HCT116 (cell line): ENCODE measurements at regions not wholly inside any gene's neighbourhood (a gene's known extent, or its start where the extent isn't known, plus 50 kb on each side); places are given as distances from the start of the nearest gene placed in this dataset.

Experiments
- ATAC-seq: fragments of 200-7000 bp; cut with Tn5 transposase; 2 replicates; pipeline ENCODE4 v1.9.1; 2020; ENCODE audit warnings: mild to moderate bottlenecking, moderate library complexity
- BruUV-seq: library from RNA; stranded (reverse); fragments of 400-500 nt; replicated peaks from 2 replicates; lab custom pipeline; 2021; lab: Mats Ljungman, UMichigan
- CTCF ChIA-PET: fragments of 300-600 bp; sonication (Branson Sonifier 250); formaldehyde crosslinking; loops from one replicate; lab custom pipeline; 2021; ENCODE audit warnings: antibody characterized with exemption; lab: Charles Lee
- POLR2A ChIA-PET: fragments of 300-600, 350-600 bp; sonication (Branson Sonifier 250); formaldehyde crosslinking; loops from one replicate; lab custom pipeline; 2021; ENCODE audit warnings: antibody characterized with exemption; lab: Charles Lee
- RAD21 ChIA-PET, 2 experiments: fragments of 300-600 bp; sonication (Branson Sonifier 250); formaldehyde crosslinking; loops; one replicate each; lab custom pipeline; 2023; ENCODE audit warnings: low total read pairs in 2 of 2; ENCODE audit not compliant: uncharacterized antibody in 2 of 2, unreplicated experiment in 2 of 2, low non-redundant PET in 1 of 2; lab: Charles Lee
- DNase-seq: peaks from one replicate; pipeline ENCODE4 v3.0.0-alpha.2; 2010; ENCODE audit warnings: low read depth, low spot score
- H2AFZ ChIP-seq: fragments of 200-600 bp; shearing (Covaris generic), sonication (generic); 2 replicates; pipeline ENCODE4 v1.6.1; 2017; ENCODE audit warnings: low read depth, mixed run types, mixed read lengths, antibody characterized with exemption, low read length; ENCODE audit not compliant: poor library complexity, severe bottlenecking
- H3K27ac ChIP-seq: 2 replicates; pipeline ENCODE4 v1.5.1; 2012; ENCODE audit warnings: low read depth, low read length
- H3K27me3 ChIP-seq: fragments of 200-600 bp; sonication (generic); 2 replicates; pipeline ENCODE4 v1.6.1; 2016; ENCODE audit warnings: mixed run types, low read length, mixed read lengths; ENCODE audit not compliant: insufficient read depth
- H3K36me3 ChIP-seq, 2 experiments: fragments of 200-500 bp in 1 of 2; fragments of 200-600 bp in 1 of 2; sonication (Bioruptor generic) in 1 of 2; sonication (generic) in 1 of 2; 2 replicates each; pipeline versions ENCODE4 v1.5.1 to v1.6.1; 2014 to 2016; ENCODE audit warnings: low read length in 2 of 2, inconsistent platforms in 1 of 2, mixed read lengths in 1 of 2, mixed run types in 1 of 2; ENCODE audit not compliant: insufficient read depth in 2 of 2, control insufficient read depth in 1 of 2
- H3K4me1 ChIP-seq, 2 experiments: fragments of 200-600 bp in 1 of 2; sonication (generic) in 1 of 2; 2 replicates each; pipeline versions ENCODE4 v1.5.1 to v1.6.1; 2012 to 2017; ENCODE audit warnings: low read length in 2 of 2, inconsistent platforms in 1 of 2, mild to moderate bottlenecking in 1 of 2, mixed read lengths in 1 of 2, mixed run types in 1 of 2, moderate library complexity in 1 of 2; ENCODE audit not compliant: insufficient read depth in 2 of 2, control insufficient read depth in 1 of 2
- H3K4me2 ChIP-seq: fragments of 200-600 bp; sonication (generic); 2 replicates; pipeline ENCODE4 v1.6.1; 2017; ENCODE audit warnings: mixed run types, low read length, mixed read lengths
- H3K4me3 ChIP-seq, 2 experiments: fragments of 200-600 bp in 1 of 2; sonication (generic) in 1 of 2; replicated peaks in 1 of 2; 2 replicates each; pipeline ENCODE4 v1.5.1; 2011 to 2016; ENCODE audit warnings: low read length in 2 of 2, control low read depth in 1 of 2, low read depth in 1 of 2, mild to moderate bottlenecking in 1 of 2, mixed read lengths in 1 of 2, mixed run types in 1 of 2
- H3K79me2 ChIP-seq: fragments of 200-600 bp; sonication (generic); 2 replicates; pipeline ENCODE4 v1.6.1; 2017; ENCODE audit warnings: mild to moderate bottlenecking, mixed run types, low read length, moderate library complexity, mixed read lengths; ENCODE audit not compliant: insufficient read depth
- H3K9ac ChIP-seq: fragments of 200-600 bp; sonication (generic); 2 replicates; pipeline ENCODE4 v1.6.1; 2016; ENCODE audit warnings: low read length, mixed read lengths
- H3K9me2 ChIP-seq: fragments of 200-600 bp; sonication (generic), shearing (Covaris generic); 2 replicates; pipeline ENCODE4 v1.6.1; 2017; ENCODE audit warnings: mixed run types, mild to moderate bottlenecking, moderate library complexity; ENCODE audit not compliant: insufficient read depth
- H3K9me3 ChIP-seq, 2 experiments: fragments of 200-500 bp in 1 of 2; fragments of 200-600 bp in 1 of 2; sonication (Bioruptor generic) in 1 of 2; sonication (generic) in 1 of 2; 2 replicates each; pipeline ENCODE4 v1.6.1; 2014 to 2017; ENCODE audit warnings: low read length in 2 of 2, mixed read lengths in 2 of 2, inconsistent platforms in 1 of 2, low read depth in 1 of 2, mild to moderate bottlenecking in 1 of 2, mixed run types in 1 of 2, moderate library complexity in 1 of 2; ENCODE audit not compliant: control insufficient read depth in 1 of 2, insufficient read depth in 1 of 2
- H4K20me1 ChIP-seq: fragments of 200-600 bp; sonication (generic), shearing (Covaris generic); 2 replicates; pipeline ENCODE4 v1.6.1; 2017; ENCODE audit warnings: mixed run types, mild to moderate bottlenecking, moderate library complexity; ENCODE audit not compliant: insufficient read depth
- ATF3 ChIP-seq: IDR thresholded peaks from 2 replicates; pipeline ENCODE4 v1.6.1; 2012
- EGR1 ChIP-seq: IDR thresholded peaks from 2 replicates; pipeline ENCODE4 v1.6.1; 2012; ENCODE audit warnings: low read depth
- ELF1 ChIP-seq: IDR thresholded peaks from 2 replicates; pipeline ENCODE4 v1.6.1; 2012; ENCODE audit warnings: low read depth, borderline replicate concordance
- EZH2phosphoT487 ChIP-seq: fragments of 200-600 bp; IDR thresholded peaks from 2 replicates; pipeline ENCODE4 v1.6.1; 2018; ENCODE audit warnings: antibody characterized with exemption, borderline replicate concordance
- FOSL1 ChIP-seq: IDR thresholded peaks from 2 replicates; pipeline ENCODE4 v1.6.1; 2012; ENCODE audit warnings: low read depth
- JUND ChIP-seq: IDR thresholded peaks from 2 replicates; pipeline ENCODE4 v1.6.1; 2012
- MAX ChIP-seq: IDR thresholded peaks from 2 replicates; pipeline ENCODE4 v1.6.1; 2012
- POLR2A ChIP-seq: IDR thresholded peaks from 2 replicates; pipeline ENCODE4 v1.7.0; 2011; ENCODE audit warnings: borderline replicate concordance; ENCODE audit not compliant: insufficient read depth, insufficient read length; ENCODE audit errors: extremely low read depth
- RAD21 ChIP-seq: IDR thresholded peaks from 2 replicates; pipeline ENCODE4 v1.6.1; 2012; ENCODE audit warnings: low read depth, mild to moderate bottlenecking
- SP1 ChIP-seq: IDR thresholded peaks from 2 replicates; pipeline ENCODE4 v1.6.1; 2012; ENCODE audit warnings: low read depth
- SRF ChIP-seq: IDR thresholded peaks from 2 replicates; pipeline ENCODE4 v1.6.1; 2012; ENCODE audit warnings: low read depth
- YY1 ChIP-seq: IDR thresholded peaks from 2 replicates; pipeline ENCODE4 v1.6.1; 2011; ENCODE audit warnings: low read length, low read depth, moderate library complexity, mild to moderate bottlenecking; ENCODE audit not compliant: insufficient replicate concordance; ENCODE audit errors: extremely low read depth
- ZBTB33 ChIP-seq: IDR thresholded peaks from 2 replicates; pipeline ENCODE4 v1.6.1; 2011; ENCODE audit warnings: mild to moderate bottlenecking, low read length, moderate library complexity; ENCODE audit not compliant: insufficient replicate concordance; ENCODE audit errors: extremely low read depth
- intact Hi-C: fragments of 100-400 bp; cut with micrococcal nuclease; formaldehyde crosslinking; loops from 2 replicates; pipeline ENCODE4 v1.10.0; 2022

GRCh38 chr2:224198436-224198835 lies 159.3 kb upstream of the SERPINE2 start (continued):
- TF ChIP-seq SP1 = no peak
- no peak for TF ChIP-seq RAD21
- TF ChIP-seq JUND = no peak
- TF ChIP-seq ZBTB33 = no peak
- no peak for TF ChIP-seq ELF1
- TF ChIP-seq, all 23 proteins: peak for 0

- H3K27me3 ChIP-seq = no peaks in the 10 kb centered on the region
- H4K20me1 ChIP-seq = no peaks in the 10 kb centered on the region
- DNase-seq = no peak
- H2AFZ ChIP-seq = no peak overlapping the region
- no peaks in the 10 kb centered on the region for H3K9me2 ChIP-seq
- no peak overlapping the region for H3K4me2 ChIP-seq
- POLR2A ChIA-PET = no interaction called here
- TF ChIP-seq JUND (no peak), SRF (no peak), EGR1 (no peak), FOSL1 (no peak), YY1 (no peak), POLR2A (no peak), MAX (no peak), ATF3 (no peak), EZH2phosphoT487 (no peak)
- no peaks in the 10 kb centered on the region for H3K4me1 ChIP-seq
- no peaks in the 10 kb centered on the region for H3K9me3 ChIP-seq
- H3K9ac ChIP-seq = no peak overlapping the region
- H3K79me2 ChIP-seq = no peaks in the 10 kb centered on the region
- RAD21 ChIA-PET = no interaction called here
- H3K4me3 ChIP-seq = no peak overlapping the region
- no peak overlapping the region for H3K27ac ChIP-seq
- no TSS peak for BruUV-seq
- ATAC-seq = no peak
- intact Hi-C loops = no loop called here
- H3K36me3 ChIP-seq = no peaks in the 10 kb centered on the region; a peak in 1 of 4 replicates
- CTCF ChIA-PET = no interaction called here
Measured at GRCh38 chr2:224196810-224197209, 157.7 kb upstream of the SERPINE2 start.
